Hematopoietic multipotent progenitor cell treated with erythropoietin and hydrocortisone succinate and interleukin-3 and kit ligand, for 15 days (in vitro differentiated cells): ENCODE measurements at regions not wholly inside any gene's neighbourhood (a gene's known extent, or its start where the extent isn't known, plus 50 kb on each side); places are given as distances from the start of the nearest gene placed in this dataset.
"Not testable (repeated sequence)": the region's sequence is repeated elsewhere in the genome, so short reads cannot be mapped to it uniquely, and the experiment has no call there.

Source experiments
- DNase-seq: peaks from one replicate; pipeline ENCODE4 v3.0.0-alpha.2; 2015; ENCODE audit warnings: low spot score

GRCh38 chr3:69688400-69688799 is 50.9 kb upstream of the MITF start:
- DNase-seq, result no peak

- no peak for DNase-seq
Measured at GRCh38 chr3:69687641-69688040, 51.6 kb upstream of the MITF start.

- no peak for DNase-seq
Measured at GRCh38 chr3:69686056-69686455, 53.2 kb upstream of the MITF start.

- DNase-seq, result no peak
Measured at GRCh38 chr3:69684309-69684961, 54.8 kb upstream of the MITF start.

- no peak for DNase-seq
Measured at GRCh38 chr3:69683082-69683806, 56.0 kb upstream of the MITF start.

- not testable (repeated sequence) for DNase-seq
Measured at GRCh38 chr3:69677456-69677855, 61.8 kb upstream of the MITF start.

- DNase-seq, result no peak
Measured at GRCh38 chr3:69675786-69676530, 63.3 kb upstream of the MITF start.

- no peak for DNase-seq
Measured at GRCh38 chr3:69674752-69675151, 64.5 kb upstream of the MITF start.

- DNase-seq, result peak; percentile 6
Measured at GRCh38 chr3:69671082-69671952, 67.9 kb upstream of the MITF start.

GRCh38 chr3:69669070-69669469 is 70.2 kb upstream of the MITF start:
- no peak for DNase-seq

GRCh38 chr3:69665026-69665737 is 74.1 kb upstream of the MITF start:
- no peak for DNase-seq

- no peak for DNase-seq
Measured at GRCh38 chr3:69660631-69661030, 78.6 kb upstream of the MITF start.

GRCh38 chr3:69659180-69659910 is 79.9 kb upstream of the MITF start:
- no peak for DNase-seq

GRCh38 chr3:69658514-69659140 is 80.6 kb upstream of the MITF start:
- DNase-seq, result no peak

- not testable (repeated sequence) for DNase-seq
Measured at GRCh38 chr3:69657030-69657429, 82.2 kb upstream of the MITF start.

GRCh38 chr3:69651765-69652164 is 87.5 kb upstream of the MITF start:
- DNase-seq, result no peak

- no peak for DNase-seq
Measured at GRCh38 chr3:69650066-69650419, 89.2 kb upstream of the MITF start.

- DNase-seq, result no peak
Measured at GRCh38 chr3:69649120-69650065, 89.9 kb upstream of the MITF start.

GRCh38 chr3:69648126-69648525 is 91.1 kb upstream of the MITF start:
- DNase-seq, result no peak
